ENCODE measurements at regions not wholly inside any gene's neighbourhood (a gene's known extent, or its start where the extent isn't known, plus 50 kb on each side); places are given as distances from the start of the nearest gene placed in this dataset.

GRCh38 chr7:119984247-119984646 is 288.7 kb upstream of the KCND2 start:
- TF ChIP-seq, protein P1, sequence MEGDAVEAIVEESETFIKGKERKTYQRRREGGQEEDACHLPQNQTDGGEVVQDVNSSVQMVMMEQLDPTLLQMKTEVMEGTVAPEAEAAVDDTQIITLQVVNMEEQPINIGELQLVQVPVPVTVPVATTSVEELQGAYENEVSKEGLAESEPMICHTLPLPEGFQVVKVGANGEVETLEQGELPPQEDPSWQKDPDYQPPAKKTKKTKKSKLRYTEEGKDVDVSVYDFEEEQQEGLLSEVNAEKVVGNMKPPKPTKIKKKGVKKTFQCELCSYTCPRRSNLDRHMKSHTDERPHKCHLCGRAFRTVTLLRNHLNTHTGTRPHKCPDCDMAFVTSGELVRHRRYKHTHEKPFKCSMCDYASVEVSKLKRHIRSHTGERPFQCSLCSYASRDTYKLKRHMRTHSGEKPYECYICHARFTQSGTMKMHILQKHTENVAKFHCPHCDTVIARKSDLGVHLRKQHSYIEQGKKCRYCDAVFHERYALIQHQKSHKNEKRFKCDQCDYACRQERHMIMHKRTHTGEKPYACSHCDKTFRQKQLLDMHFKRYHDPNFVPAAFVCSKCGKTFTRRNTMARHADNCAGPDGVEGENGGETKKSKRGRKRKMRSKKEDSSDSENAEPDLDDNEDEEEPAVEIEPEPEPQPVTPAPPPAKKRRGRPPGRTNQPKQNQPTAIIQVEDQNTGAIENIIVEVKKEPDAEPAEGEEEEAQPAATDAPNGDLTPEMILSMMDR (IDR thresholded peaks at IDR 0.05; ENCODE audit: poor library complexity, severe bottlenecking) = no peak
- no peak for TF ChIP-seq POLR2AphosphoS5 (IDR thresholded peaks at IDR 0.05)

Data from neural cell (in vitro differentiated cells).